ENCODE measurements at regions not wholly inside any gene's neighbourhood (a gene's known extent, or its start where the extent isn't known, plus 50 kb on each side); places are given as distances from the start of the nearest gene placed in this dataset.
A peak's percentile ranks its signal among the peaks of the same experiment; 100 is the strongest.

DNA sequence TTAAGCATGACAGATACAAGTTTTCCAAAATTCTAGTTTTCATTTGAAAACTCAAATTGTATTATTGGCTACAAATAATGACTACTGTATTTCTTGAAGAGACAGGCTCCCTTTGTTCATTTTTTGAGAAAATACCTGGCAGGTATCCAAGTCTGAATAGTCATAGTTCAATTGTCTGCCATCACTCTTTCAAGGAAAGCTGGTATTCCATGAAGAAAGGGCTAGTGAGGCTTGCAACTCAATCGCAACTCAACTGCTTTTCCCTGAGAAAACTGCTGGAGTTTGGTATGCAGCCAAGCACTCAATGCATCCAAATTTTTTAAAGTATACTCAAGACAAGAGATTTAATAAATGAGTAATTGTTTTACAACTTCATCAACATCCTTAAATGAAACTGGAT lies 61.4 kb upstream of the TRIO start:
- ChIA-PET POLR2A (no interaction called here), CTCF (interaction anchor here (0.7 kb wide), 1 partner anchor 105 kb away, joined by 3 read pairs; no protein-coding TSS in a partner anchor)
- ATAC-seq (no peak), DNase-seq (ENCODE audit: low spot score) (no peak)
- Mint-ChIP-seq H3K27ac (no peak overlapping the region), H3K4me3 (no peak overlapping the region), H3K4me1 (no peaks in the 10 kb centered on the region), H3K27me3 (ENCODE audit: low read depth) (no peaks in the 10 kb centered on the region), H3K9me3 (peaks cover 3% of the 10 kb centered on the region), H3K36me3 (no peaks in the 10 kb centered on the region)
- no peak for TF ChIP-seq SOX15 (CRISPR knock-in tag; IDR thresholded peaks at IDR 0.05)
- TF ChIP-seq, protein P1, sequence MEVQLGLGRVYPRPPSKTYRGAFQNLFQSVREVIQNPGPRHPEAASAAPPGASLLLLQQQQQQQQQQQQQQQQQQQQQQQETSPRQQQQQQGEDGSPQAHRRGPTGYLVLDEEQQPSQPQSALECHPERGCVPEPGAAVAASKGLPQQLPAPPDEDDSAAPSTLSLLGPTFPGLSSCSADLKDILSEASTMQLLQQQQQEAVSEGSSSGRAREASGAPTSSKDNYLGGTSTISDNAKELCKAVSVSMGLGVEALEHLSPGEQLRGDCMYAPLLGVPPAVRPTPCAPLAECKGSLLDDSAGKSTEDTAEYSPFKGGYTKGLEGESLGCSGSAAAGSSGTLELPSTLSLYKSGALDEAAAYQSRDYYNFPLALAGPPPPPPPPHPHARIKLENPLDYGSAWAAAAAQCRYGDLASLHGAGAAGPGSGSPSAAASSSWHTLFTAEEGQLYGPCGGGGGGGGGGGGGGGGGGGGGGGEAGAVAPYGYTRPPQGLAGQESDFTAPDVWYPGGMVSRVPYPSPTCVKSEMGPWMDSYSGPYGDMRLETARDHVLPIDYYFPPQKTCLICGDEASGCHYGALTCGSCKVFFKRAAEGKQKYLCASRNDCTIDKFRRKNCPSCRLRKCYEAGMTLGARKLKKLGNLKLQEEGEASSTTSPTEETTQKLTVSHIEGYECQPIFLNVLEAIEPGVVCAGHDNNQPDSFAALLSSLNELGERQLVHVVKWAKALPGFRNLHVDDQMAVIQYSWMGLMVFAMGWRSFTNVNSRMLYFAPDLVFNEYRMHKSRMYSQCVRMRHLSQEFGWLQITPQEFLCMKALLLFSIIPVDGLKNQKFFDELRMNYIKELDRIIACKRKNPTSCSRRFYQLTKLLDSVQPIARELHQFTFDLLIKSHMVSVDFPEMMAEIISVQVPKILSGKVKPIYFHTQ (CRISPR knock-in tag; IDR thresholded peaks at IDR 0.05), result no peak
- no peak for TF ChIP-seq FOXP1 (CRISPR knock-in tag; IDR thresholded peaks at IDR 0.05; ENCODE audit: borderline replicate concordance)
- TF ChIP-seq NR2C2 (CRISPR knock-in tag; IDR thresholded peaks at IDR 0.05), result no peak
- TF ChIP-seq, protein P2, sequence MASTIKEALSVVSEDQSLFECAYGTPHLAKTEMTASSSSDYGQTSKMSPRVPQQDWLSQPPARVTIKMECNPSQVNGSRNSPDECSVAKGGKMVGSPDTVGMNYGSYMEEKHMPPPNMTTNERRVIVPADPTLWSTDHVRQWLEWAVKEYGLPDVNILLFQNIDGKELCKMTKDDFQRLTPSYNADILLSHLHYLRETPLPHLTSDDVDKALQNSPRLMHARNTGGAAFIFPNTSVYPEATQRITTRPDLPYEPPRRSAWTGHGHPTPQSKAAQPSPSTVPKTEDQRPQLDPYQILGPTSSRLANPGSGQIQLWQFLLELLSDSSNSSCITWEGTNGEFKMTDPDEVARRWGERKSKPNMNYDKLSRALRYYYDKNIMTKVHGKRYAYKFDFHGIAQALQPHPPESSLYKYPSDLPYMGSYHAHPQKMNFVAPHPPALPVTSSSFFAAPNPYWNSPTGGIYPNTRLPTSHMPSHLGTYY (CRISPR knock-in tag; IDR thresholded peaks at IDR 0.05), result no peak
- TF ChIP-seq, protein P3, sequence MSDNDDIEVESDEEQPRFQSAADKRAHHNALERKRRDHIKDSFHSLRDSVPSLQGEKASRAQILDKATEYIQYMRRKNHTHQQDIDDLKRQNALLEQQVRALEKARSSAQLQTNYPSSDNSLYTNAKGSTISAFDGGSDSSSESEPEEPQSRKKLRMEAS (CRISPR knock-in tag; IDR thresholded peaks at IDR 0.05), result no peak
- no peak for TF ChIP-seq NR3C1 (CRISPR knock-in tag; conservative IDR thresholded peaks at IDR 0.05; ENCODE audit: low read depth)
- TF ChIP-seq RORB (CRISPR knock-in tag; IDR thresholded peaks at IDR 0.05), result no peak
- TF ChIP-seq ZNF317 (CRISPR knock-in tag; IDR thresholded peaks at IDR 0.05; ENCODE audit: borderline replicate concordance, low read depth), result no peak
- no peak for TF ChIP-seq ATF1 (CRISPR knock-in tag; IDR thresholded peaks at IDR 0.05)
- TF ChIP-seq, protein P4, sequence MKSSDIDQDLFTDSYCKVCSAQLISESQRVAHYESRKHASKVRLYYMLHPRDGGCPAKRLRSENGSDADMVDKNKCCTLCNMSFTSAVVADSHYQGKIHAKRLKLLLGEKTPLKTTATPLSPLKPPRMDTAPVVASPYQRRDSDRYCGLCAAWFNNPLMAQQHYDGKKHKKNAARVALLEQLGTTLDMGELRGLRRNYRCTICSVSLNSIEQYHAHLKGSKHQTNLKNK (CRISPR knock-in tag; IDR thresholded peaks at IDR 0.05), result no peak
- no peak for TF ChIP-seq JUN (CRISPR knock-in tag; IDR thresholded peaks at IDR 0.05)
- TF ChIP-seq, protein P5, sequence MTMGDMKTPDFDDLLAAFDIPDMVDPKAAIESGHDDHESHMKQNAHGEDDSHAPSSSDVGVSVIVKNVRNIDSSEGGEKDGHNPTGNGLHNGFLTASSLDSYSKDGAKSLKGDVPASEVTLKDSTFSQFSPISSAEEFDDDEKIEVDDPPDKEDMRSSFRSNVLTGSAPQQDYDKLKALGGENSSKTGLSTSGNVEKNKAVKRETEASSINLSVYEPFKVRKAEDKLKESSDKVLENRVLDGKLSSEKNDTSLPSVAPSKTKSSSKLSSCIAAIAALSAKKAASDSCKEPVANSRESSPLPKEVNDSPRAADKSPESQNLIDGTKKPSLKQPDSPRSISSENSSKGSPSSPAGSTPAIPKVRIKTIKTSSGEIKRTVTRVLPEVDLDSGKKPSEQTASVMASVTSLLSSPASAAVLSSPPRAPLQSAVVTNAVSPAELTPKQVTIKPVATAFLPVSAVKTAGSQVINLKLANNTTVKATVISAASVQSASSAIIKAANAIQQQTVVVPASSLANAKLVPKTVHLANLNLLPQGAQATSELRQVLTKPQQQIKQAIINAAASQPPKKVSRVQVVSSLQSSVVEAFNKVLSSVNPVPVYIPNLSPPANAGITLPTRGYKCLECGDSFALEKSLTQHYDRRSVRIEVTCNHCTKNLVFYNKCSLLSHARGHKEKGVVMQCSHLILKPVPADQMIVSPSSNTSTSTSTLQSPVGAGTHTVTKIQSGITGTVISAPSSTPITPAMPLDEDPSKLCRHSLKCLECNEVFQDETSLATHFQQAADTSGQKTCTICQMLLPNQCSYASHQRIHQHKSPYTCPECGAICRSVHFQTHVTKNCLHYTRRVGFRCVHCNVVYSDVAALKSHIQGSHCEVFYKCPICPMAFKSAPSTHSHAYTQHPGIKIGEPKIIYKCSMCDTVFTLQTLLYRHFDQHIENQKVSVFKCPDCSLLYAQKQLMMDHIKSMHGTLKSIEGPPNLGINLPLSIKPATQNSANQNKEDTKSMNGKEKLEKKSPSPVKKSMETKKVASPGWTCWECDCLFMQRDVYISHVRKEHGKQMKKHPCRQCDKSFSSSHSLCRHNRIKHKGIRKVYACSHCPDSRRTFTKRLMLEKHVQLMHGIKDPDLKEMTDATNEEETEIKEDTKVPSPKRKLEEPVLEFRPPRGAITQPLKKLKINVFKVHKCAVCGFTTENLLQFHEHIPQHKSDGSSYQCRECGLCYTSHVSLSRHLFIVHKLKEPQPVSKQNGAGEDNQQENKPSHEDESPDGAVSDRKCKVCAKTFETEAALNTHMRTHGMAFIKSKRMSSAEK (CRISPR knock-in tag; IDR thresholded peaks at IDR 0.05; ENCODE audit: borderline replicate concordance), result no peak
- TF ChIP-seq, protein P6, sequence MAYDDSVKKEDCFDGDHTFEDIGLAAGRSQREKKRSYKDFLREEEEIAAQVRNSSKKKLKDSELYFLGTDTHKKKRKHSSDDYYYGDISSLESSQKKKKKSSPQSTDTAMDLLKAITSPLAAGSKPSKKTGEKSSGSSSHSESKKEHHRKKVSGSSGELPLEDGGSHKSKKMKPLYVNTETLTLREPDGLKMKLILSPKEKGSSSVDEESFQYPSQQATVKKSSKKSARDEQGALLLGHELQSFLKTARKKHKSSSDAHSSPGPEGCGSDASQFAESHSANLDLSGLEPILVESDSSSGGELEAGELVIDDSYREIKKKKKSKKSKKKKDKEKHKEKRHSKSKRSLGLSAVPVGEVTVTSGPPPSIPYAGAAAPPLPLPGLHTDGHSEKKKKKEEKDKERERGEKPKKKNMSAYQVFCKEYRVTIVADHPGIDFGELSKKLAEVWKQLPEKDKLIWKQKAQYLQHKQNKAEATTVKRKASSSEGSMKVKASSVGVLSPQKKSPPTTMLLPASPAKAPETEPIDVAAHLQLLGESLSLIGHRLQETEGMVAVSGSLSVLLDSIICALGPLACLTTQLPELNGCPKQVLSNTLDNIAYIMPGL (CRISPR knock-in tag; IDR thresholded peaks at IDR 0.05), result no peak

DNA sequence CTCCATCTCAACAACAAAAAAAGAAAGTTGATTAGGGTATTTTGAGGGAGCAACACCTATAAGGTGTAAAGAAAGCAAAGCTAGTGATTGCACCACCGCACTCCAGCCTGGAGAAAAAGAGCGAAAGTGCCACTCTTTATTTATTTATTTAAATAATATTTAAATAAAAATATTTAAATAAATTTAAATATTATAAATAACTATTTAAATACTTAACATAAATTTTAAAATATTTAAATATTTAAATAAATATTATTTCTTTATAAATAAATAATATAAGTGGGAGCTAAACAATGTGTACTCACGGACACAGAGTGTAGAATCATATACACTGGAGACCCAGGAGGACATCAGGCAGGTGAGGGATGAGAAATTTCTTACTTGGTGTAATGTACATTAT lies 64.4 kb upstream of the TRIO start:
- H3K4me3 Mint-ChIP-seq, result no peak overlapping the region
- POLR2A ChIA-PET, result no interaction called here

More for the DNA sequence above, 64.4 kb upstream of the TRIO start:
- Mint-ChIP-seq H3K9me3 (no peaks in the 10 kb centered on the region), H3K27me3 (ENCODE audit: low read depth) (no peaks in the 10 kb centered on the region; the same call in 1 of the 2 replicates), H3K36me3 (no peaks in the 10 kb centered on the region), H3K27ac (no peak overlapping the region), H3K4me1 (peaks cover 6% of the 10 kb centered on the region)
- no peak for DNase-seq (ENCODE audit: low spot score)
- no peak for ATAC-seq
- CTCF ChIA-PET, result no interaction called here
- TF ChIP-seq HMGA2 (CRISPR knock-in tag; IDR thresholded peaks at IDR 0.05) (peak; percentile 100), ZNF263 (CRISPR knock-in tag; IDR thresholded peaks at IDR 0.05; ENCODE audit: low read depth) (no peak)
- TF ChIP-seq, protein P7, sequence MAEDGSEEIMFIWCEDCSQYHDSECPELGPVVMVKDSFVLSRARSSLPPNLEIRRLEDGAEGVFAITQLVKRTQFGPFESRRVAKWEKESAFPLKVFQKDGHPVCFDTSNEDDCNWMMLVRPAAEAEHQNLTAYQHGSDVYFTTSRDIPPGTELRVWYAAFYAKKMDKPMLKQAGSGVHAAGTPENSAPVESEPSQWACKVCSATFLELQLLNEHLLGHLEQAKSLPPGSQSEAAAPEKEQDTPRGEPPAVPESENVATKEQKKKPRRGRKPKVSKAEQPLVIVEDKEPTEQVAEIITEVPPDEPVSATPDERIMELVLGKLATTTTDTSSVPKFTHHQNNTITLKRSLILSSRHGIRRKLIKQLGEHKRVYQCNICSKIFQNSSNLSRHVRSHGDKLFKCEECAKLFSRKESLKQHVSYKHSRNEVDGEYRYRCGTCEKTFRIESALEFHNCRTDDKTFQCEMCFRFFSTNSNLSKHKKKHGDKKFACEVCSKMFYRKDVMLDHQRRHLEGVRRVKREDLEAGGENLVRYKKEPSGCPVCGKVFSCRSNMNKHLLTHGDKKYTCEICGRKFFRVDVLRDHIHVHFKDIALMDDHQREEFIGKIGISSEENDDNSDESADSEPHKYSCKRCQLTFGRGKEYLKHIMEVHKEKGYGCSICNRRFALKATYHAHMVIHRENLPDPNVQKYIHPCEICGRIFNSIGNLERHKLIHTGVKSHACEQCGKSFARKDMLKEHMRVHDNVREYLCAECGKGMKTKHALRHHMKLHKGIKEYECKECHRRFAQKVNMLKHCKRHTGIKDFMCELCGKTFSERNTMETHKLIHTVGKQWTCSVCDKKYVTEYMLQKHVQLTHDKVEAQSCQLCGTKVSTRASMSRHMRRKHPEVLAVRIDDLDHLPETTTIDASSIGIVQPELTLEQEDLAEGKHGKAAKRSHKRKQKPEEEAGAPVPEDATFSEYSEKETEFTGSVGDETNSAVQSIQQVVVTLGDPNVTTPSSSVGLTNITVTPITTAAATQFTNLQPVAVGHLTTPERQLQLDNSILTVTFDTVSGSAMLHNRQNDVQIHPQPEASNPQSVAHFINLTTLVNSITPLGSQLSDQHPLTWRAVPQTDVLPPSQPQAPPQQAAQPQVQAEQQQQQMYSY (CRISPR knock-in tag; IDR thresholded peaks at IDR 0.05), result no peak

All from WTC11 (cell line).